Smooth muscle cell (in vitro differentiated cells): ENCODE measurements at regions not wholly inside any gene's neighbourhood (a gene's known extent, or its start where the extent isn't known, plus 50 kb on each side); places are given as distances from the start of the nearest gene placed in this dataset.
A peak's percentile ranks its signal among the peaks of the same experiment; 100 is the strongest.

Source experiments
- DNase-seq: peaks from one replicate; lab custom pipeline; 2025; ENCODE audit not compliant: unreplicated experiment; lab: John Stamatoyannopoulos, UW
- H2AFZ ChIP-seq: fragments of 200-600 bp; sonication (generic); 2 replicates; pipeline ENCODE4 v1.6.0; 2016; ENCODE audit warnings: antibody characterized with exemption, low read depth, mild to moderate bottlenecking
- H3F3A ChIP-seq: fragments of 200-600 bp; sonication (generic); 2 replicates; pipeline ENCODE4 v1.6.0; 2017; ENCODE audit warnings: antibody characterized with exemption, low read depth
- H3K27ac ChIP-seq: fragments of 200-600 bp; sonication (generic); 2 replicates; pipeline ENCODE4 v1.5.1; 2016; ENCODE audit warnings: low read depth, mild to moderate bottlenecking
- H3K27me3 ChIP-seq: fragments of 200-600 bp; sonication (generic); 2 replicates; pipeline ENCODE4 v1.6.1; 2016; ENCODE audit warnings: low read depth, mild to moderate bottlenecking
- H3K36me3 ChIP-seq: fragments of 200-600 bp; sonication (generic); 2 replicates; pipeline ENCODE4 v1.5.1; 2016; ENCODE audit warnings: low read depth
- H3K4me1 ChIP-seq: fragments of 200-600 bp; sonication (generic); 2 replicates; pipeline ENCODE4 v1.5.1; 2016; ENCODE audit warnings: low read depth
- H3K4me2 ChIP-seq: fragments of 200-600 bp; sonication (generic); 2 replicates; pipeline ENCODE4 v1.6.0; 2016; ENCODE audit warnings: mild to moderate bottlenecking
- H3K4me3 ChIP-seq: fragments of 200-600 bp; sonication (generic); 2 replicates; pipeline ENCODE4 v1.5.1; 2016; ENCODE audit warnings: mild to moderate bottlenecking
- H3K79me2 ChIP-seq: fragments of 200-600 bp; sonication (generic); 2 replicates; pipeline ENCODE4 v1.6.0; 2016; ENCODE audit warnings: low read depth, mild to moderate bottlenecking
- H3K9ac ChIP-seq: fragments of 200-600 bp; sonication (generic); 2 replicates; pipeline ENCODE4 v1.6.0; 2016; ENCODE audit warnings: low read depth
- H3K9me3 ChIP-seq: fragments of 200-600 bp; sonication (generic); replicated peaks from 2 replicates; pipeline ENCODE4 v1.5.1; 2016; ENCODE audit warnings: low read depth
- H4K20me1 ChIP-seq: fragments of 200-600 bp; sonication (generic); 2 replicates; pipeline ENCODE4 v1.6.0; 2016; ENCODE audit warnings: low read depth
- CTCF ChIP-seq: fragments of 200-600 bp; sonication (generic); IDR thresholded peaks from 2 replicates; pipeline ENCODE4 v1.5.1; 2017; ENCODE audit warnings: borderline replicate concordance, mild to moderate bottlenecking, antibody characterized with exemption; ENCODE audit not compliant: insufficient read depth, poor library complexity, severe bottlenecking
- WGBS: methylation state at CpG from one replicate; pipeline ENCODE4 v1.1.7; 2016; ENCODE audit warnings: low lambda C conversion rate; 5-methylcytosine and 5-hydroxymethylcytosine counted together

- Histone ChIP-seq H3K4me2 (peak overlapping the region; percentile 58), H4K20me1 (no peaks in the 10 kb centered on the region), H3K27me3 (no peaks in the 10 kb centered on the region), H3K9ac (no peak overlapping the region), H3K4me3 (no peak overlapping the region), H2AFZ (no peak overlapping the region), H3K27ac (peak overlapping the region; percentile 67), H3K79me2 (no peaks in the 10 kb centered on the region), H3F3A (no peaks in the 10 kb centered on the region), H3K4me1 (peaks cover 4% of the 10 kb centered on the region), H3K9me3 (no peaks in the 10 kb centered on the region), H3K36me3 (no peaks in the 10 kb centered on the region)
- 70% methylated on average over 2 of the region's 2 CpGs for WGBS
- DNase-seq = no peak
- no peak for TF ChIP-seq CTCF
These were observed 590.8 kb upstream of the CDH2 start for GRCh38 chr18:28767727-28768211.

GRCh38 chr18:28767201-28767600 is 590.3 kb upstream of the CDH2 start:
- no peaks in the 10 kb centered on the region for H3K79me2 ChIP-seq
- no peak overlapping the region for H3K4me3 ChIP-seq
- H2AFZ ChIP-seq = no peak overlapping the region
- peak overlapping the region; percentile 58 for H3K4me2 ChIP-seq
- no peaks in the 10 kb centered on the region for H3K36me3 ChIP-seq
- 100% methylated on average over 1 of the region's 1 CpG for WGBS
- H3K9ac ChIP-seq = no peak overlapping the region
- no peak for TF ChIP-seq CTCF
- H3K4me1 ChIP-seq = peaks cover 4% of the 10 kb centered on the region
- H3K27me3 ChIP-seq = no peaks in the 10 kb centered on the region
- no peaks in the 10 kb centered on the region for H3F3A ChIP-seq
- no peaks in the 10 kb centered on the region for H4K20me1 ChIP-seq
- DNase-seq = no peak
- no peaks in the 10 kb centered on the region for H3K9me3 ChIP-seq
- H3K27ac ChIP-seq = peak overlapping the region; percentile 67

GRCh38 chr18:28766721-28767120 is 589.8 kb upstream of the CDH2 start:
- no peak for DNase-seq
- Histone ChIP-seq H2AFZ (peak overlapping the region; percentile 6), H3K36me3 (no peaks in the 10 kb centered on the region), H3K79me2 (no peaks in the 10 kb centered on the region), H4K20me1 (no peaks in the 10 kb centered on the region), H3K9me3 (no peaks in the 10 kb centered on the region), H3K4me1 (peaks cover 4% of the 10 kb centered on the region), H3K27ac (peak overlapping the region; percentile 67), H3K4me3 (no peak overlapping the region), H3K27me3 (no peaks in the 10 kb centered on the region), H3K9ac (no peak overlapping the region), H3K4me2 (peak overlapping the region; percentile 13), H3F3A (no peaks in the 10 kb centered on the region)
- no peak for TF ChIP-seq CTCF

GRCh38 chr18:28766027-28766426 is 589.1 kb upstream of the CDH2 start:
- DNase-seq = no peak
- no peak overlapping the region for H3K4me3 ChIP-seq
- H4K20me1 ChIP-seq = no peaks in the 10 kb centered on the region
- H3K4me2 ChIP-seq = peak overlapping the region; percentile 13
- no peaks in the 10 kb centered on the region for H3K27me3 ChIP-seq
- peak overlapping the region; percentile 67 for H3K27ac ChIP-seq
- no peaks in the 10 kb centered on the region for H3K36me3 ChIP-seq
- peaks cover 4% of the 10 kb centered on the region for H3K4me1 ChIP-seq
- WGBS = 40% methylated on average over 2 of the region's 2 CpGs
- no peaks in the 10 kb centered on the region for H3F3A ChIP-seq
- H3K79me2 ChIP-seq = no peaks in the 10 kb centered on the region
- peak overlapping the region; percentile 6 for H2AFZ ChIP-seq
- H3K9me3 ChIP-seq = no peaks in the 10 kb centered on the region
- no peak for TF ChIP-seq CTCF
- H3K9ac ChIP-seq = no peak overlapping the region
